ENCODE measurements at regions not wholly inside any gene's neighbourhood (a gene's known extent, or its start where the extent isn't known, plus 50 kb on each side); places are given as distances from the start of the nearest gene placed in this dataset.
"Not testable (repeated sequence)": the region's sequence is repeated elsewhere in the genome, so short reads cannot be mapped to it uniquely, and the experiment has no call there.

DNA sequence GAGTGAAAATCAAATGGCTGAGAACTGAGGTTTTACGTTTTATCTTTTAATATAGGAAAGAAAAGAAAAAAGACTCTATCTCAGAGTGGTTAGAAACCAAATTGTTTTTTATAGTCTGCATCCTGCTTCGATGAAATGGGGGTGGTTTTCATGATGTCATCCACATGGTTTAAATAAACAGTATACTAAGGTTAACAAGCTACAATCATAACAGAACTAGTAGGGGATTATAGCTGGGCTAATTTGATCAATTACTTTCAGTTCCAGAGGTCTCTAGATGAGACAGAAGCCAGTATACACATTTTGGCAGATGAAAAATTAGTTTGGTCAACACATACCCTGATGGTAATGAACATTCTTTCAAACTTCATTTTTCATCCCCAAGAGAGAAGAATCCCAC, 106.3 kb upstream of the SNX2 start:
- no peak for TF ChIP-seq CTCF (IDR thresholded peaks at IDR 0.05)
- no peak overlapping the region for H3K9ac ChIP-seq (ENCODE audit: low read depth in 2 of 2, low read length in 2 of 2)
- H3K4me1 ChIP-seq, result no peaks in the 10 kb centered on the region
- DNase-seq, result no peak
- H3K36me3 ChIP-seq, result no peaks in the 10 kb centered on the region
- no peak overlapping the region for H3K27ac ChIP-seq
- H3K27me3 ChIP-seq, result no peaks in the 10 kb centered on the region
- no peak overlapping the region for H3K4me3 ChIP-seq
- no peaks in the 10 kb centered on the region for H3K9me3 ChIP-seq
- intact Hi-C loops (cut with DNase I), result no loop called here

GRCh38 chr5:122669709-122670108, 105.2 kb upstream of the SNX2 start:
- DNase-seq; H3K9me3 ChIP-seq; H3K9ac ChIP-seq (ENCODE audit: low read depth in 2 of 2, low read length in 2 of 2); H3K27ac ChIP-seq; H3K4me3 ChIP-seq; H3K36me3 ChIP-seq; H3K27me3 ChIP-seq; intact Hi-C loops (cut with DNase I); H3K4me1 ChIP-seq: not testable (repeated sequence)

DNA sequence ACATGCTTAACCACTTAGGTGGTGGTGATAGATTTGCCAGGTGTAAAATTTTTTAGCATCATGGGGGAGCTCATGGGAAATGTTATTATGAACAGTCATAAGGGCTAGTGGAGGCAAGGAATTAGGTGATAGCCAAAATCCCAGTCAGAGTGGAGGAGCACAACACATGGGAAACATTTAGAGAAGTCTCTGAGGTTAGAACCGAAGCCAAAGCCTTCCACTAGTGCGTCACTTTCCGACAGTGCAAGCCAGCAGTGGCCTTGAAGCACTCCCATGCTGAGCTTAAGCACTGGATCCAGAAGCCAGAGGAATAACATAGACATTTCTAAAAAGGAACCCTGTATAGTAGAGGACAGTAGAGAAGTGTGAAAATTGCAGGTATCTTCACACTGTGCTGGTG, 101.5 kb upstream of the SNX2 start:
- intact Hi-C loops (cut with DNase I), result no loop called here
- H3K4me3 ChIP-seq, result no peak overlapping the region
- H3K36me3 ChIP-seq, result no peaks in the 10 kb centered on the region
- H3K27ac ChIP-seq, result no peak overlapping the region
- no peak for DNase-seq
- no peaks in the 10 kb centered on the region for H3K4me1 ChIP-seq
- H3K27me3 ChIP-seq, result no peaks in the 10 kb centered on the region
- no peak for TF ChIP-seq CTCF (IDR thresholded peaks at IDR 0.05)
- H3K9ac ChIP-seq (ENCODE audit: low read depth in 2 of 2, low read length in 2 of 2), result no peak overlapping the region
- no peaks in the 10 kb centered on the region for H3K9me3 ChIP-seq

DNA sequence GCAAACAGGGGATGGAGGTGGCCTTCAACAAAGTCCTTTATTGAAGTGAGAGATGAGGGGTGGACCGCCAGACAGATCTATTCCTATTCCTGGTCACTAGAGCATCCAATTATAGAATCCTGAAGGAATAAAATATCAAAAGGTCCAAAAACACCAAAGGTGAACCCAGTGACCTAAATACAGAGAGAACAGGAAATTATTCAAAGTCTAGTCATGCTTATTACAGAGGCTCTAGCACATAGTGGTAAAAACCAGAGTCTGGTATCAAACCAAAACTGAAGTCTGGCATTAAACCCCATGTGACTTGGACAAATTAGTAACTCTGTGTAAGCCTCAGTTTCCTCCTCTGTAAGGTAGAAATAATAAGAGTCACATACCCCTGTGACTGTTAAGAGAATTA, 100.5 kb upstream of the SNX2 start:
- Histone ChIP-seq H3K9ac (ENCODE audit: low read depth in 2 of 2, low read length in 2 of 2) (no peak overlapping the region), H3K27ac (no peak overlapping the region), H3K36me3 (no peaks in the 10 kb centered on the region), H3K4me1 (no peaks in the 10 kb centered on the region), H3K27me3 (no peaks in the 10 kb centered on the region), H3K4me3 (no peak overlapping the region), H3K9me3 (no peaks in the 10 kb centered on the region)
- no peak for DNase-seq
- TF ChIP-seq CTCF (IDR thresholded peaks at IDR 0.05), result no peak
- intact Hi-C loops (cut with DNase I), result no loop called here

DNA sequence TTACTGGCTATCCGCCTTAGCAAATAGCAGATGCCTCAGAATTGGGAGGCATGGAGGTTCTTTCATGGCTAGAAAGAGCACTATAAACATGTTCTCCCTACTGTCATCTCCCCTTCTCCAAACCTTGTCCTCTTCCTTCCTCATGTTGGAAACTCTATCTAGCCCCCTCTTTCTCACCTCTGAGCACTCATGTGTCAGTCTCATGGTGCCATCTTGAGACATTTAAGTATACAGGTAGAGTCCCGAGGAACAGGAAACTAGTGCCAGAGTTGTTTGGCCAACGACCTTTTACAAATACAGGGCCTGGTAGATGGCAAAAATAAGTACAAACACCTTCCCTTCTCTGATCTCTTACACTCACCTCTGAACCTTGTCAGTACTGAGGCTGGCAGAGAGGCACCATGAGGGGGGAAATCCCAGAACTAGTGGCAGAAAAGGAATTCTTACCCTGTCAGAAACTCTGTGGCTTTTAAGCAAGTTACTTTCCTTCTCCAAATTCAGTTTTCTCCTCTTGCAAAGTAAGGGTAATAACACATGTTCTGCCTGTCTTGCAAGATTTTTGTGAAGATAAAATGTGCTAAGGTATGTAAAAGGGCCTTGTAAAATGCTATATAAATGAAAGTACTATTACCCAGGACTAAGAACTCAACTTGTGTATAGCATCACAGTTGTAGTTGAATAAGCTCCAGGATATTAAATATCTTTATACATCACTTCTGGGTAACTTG, 94.1 kb upstream of the SNX2 start:
- no peak overlapping the region for H3K27ac ChIP-seq
- H3K9ac ChIP-seq (ENCODE audit: low read depth in 2 of 2, low read length in 2 of 2), result no peak overlapping the region
- no peak overlapping the region for H3K4me3 ChIP-seq
- H3K27me3 ChIP-seq, result no peaks in the 10 kb centered on the region
- no peak for DNase-seq
- H3K36me3 ChIP-seq, result no peaks in the 10 kb centered on the region
- intact Hi-C loops (cut with DNase I), result no loop called here
- no peaks in the 10 kb centered on the region for H3K9me3 ChIP-seq
- TF ChIP-seq CTCF (IDR thresholded peaks at IDR 0.05), result no peak
- no peaks in the 10 kb centered on the region for H3K4me1 ChIP-seq

DNA sequence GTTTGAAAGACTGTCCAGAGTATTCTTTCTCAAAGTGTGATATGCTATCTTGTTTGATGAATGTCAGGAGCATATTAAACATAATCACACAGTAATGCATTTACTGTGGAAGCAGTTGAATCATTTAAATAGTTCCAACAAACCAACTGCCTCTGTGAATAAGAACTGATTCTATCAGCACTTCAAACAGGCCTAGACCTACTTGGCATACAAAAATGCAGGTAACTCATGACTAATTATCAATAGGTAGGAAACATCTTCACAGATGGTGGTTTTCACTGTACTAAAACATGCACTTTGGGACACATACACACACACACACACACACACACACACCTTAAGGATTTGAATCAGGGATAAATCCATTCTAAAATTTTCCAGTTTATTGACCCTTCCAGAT, 91.2 kb upstream of the SNX2 start:
- TF ChIP-seq CTCF (IDR thresholded peaks at IDR 0.05), result no peak
- H3K36me3 ChIP-seq, result no peaks in the 10 kb centered on the region
- H3K9me3 ChIP-seq, result no peaks in the 10 kb centered on the region
- no peak overlapping the region for H3K4me3 ChIP-seq
- H3K27me3 ChIP-seq, result no peaks in the 10 kb centered on the region
- intact Hi-C loops (cut with DNase I), result no loop called here
- no peak overlapping the region for H3K9ac ChIP-seq (ENCODE audit: low read depth in 2 of 2, low read length in 2 of 2)
- no peak for DNase-seq
- H3K4me1 ChIP-seq, result no peaks in the 10 kb centered on the region
- no peak overlapping the region for H3K27ac ChIP-seq

All from colonic mucosa (tissue), 4 donors.